GM20000 (cell line): ENCODE measurements at regions not wholly inside any gene's neighbourhood (a gene's known extent, or its start where the extent isn't known, plus 50 kb on each side); places are given as distances from the start of the nearest gene placed in this dataset.
"Not testable (repeated sequence)": the region's sequence is repeated elsewhere in the genome, so short reads cannot be mapped to it uniquely, and the experiment has no call there.

Experiments
- DNase-seq: peaks from one replicate; pipeline ENCODE4 v3.0.0; 2012; ENCODE audit warnings: low spot score
- TF ChIP-seq, protein P1 (sequence below): IDR thresholded peaks from 2 replicates; pipeline ENCODE4 v1.5.1; 2012; ENCODE audit warnings: mild to moderate bottlenecking, control low read depth; ENCODE audit errors: extremely low read depth, missing control alignments

- DNase-seq: no peak
- TF ChIP-seq, protein P1, sequence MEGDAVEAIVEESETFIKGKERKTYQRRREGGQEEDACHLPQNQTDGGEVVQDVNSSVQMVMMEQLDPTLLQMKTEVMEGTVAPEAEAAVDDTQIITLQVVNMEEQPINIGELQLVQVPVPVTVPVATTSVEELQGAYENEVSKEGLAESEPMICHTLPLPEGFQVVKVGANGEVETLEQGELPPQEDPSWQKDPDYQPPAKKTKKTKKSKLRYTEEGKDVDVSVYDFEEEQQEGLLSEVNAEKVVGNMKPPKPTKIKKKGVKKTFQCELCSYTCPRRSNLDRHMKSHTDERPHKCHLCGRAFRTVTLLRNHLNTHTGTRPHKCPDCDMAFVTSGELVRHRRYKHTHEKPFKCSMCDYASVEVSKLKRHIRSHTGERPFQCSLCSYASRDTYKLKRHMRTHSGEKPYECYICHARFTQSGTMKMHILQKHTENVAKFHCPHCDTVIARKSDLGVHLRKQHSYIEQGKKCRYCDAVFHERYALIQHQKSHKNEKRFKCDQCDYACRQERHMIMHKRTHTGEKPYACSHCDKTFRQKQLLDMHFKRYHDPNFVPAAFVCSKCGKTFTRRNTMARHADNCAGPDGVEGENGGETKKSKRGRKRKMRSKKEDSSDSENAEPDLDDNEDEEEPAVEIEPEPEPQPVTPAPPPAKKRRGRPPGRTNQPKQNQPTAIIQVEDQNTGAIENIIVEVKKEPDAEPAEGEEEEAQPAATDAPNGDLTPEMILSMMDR: no peak
These were observed 504.5 kb upstream of the ITGA1 start for GRCh38 chr5:52283221-52283620.

DNA sequence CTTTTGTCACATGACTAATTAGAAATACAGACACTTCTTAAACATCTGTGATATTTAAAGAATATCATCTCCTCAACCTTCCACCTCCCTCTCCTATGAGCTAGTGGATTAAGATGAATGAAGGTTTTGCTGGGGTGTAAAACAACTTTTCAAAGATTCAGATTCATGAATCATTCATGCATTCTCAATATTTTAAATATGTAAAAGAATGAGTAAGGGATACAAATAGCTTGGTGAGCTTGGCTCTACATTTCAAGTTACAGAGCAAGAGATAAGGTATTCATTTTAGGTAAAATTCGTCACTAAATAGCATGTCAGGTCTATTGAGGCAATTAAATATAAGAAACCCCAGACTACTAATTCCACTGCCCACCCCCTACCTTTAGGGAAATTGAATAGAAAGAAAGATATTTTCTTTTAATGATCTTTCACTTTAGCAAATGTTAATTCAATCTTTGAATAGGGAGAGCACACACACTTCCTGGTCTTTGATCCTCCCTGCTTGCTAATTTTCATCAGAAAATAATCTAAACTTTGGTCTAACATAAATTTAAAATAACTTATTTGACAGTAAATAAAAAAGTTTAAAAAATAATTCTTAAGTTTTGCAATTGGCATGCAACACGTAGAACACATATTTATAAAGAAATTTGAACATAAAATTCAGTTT lies 486.9 kb upstream of the ITGA1 start:
- TF ChIP-seq, protein P1: no peak
- DNase-seq: no peak

- DNase-seq: not testable (repeated sequence)
These were observed 482.9 kb upstream of the ITGA1 start for GRCh38 chr5:52304816-52305215.

DNA sequence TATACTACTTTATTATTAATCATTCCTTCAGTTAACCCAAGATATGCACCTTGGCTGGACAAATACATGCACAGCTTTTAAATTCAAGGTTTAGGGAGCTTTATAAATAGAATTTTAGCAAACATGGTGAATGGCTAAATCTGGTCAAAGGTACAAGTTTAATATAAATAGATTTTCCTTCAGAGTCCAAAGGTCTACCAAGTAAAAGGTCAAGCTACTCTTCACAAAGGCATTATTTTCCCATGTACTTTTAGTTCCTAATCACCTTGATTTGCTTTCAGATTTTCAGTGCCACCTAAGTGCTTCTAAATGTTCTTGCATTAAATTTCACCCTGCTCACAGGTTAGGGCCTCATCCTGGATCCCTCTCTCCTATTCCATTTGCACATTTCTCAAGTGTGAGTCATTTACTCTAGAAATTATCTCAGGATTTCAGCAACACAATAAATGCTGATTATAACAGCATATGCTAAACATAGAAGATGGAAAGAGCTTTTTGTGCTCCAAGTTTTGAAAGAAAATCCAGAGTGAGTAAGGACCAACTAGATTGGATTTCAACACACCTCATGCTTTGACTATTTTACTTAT lies 459.4 kb upstream of the ITGA1 start:
- TF ChIP-seq, protein P1: no peak
- DNase-seq: no peak

DNA sequence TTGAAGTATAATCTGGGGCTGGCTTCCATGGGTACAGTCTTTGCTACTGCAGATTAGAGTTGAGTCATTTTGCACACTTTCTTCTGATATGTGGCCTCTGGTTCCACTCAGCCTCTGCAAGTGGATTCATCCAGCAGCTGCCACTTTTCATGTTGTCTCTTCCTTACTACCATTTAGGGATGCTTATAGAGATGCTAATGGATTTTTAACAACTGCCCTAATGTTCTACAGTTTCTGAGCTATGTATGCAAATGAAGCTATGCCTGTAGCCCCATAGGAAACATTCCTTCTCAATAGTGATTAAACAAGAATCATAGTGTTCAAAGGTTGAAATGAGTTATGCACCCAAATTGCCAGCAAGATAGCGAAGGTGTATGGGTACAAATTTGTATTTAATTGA lies 456.0 kb upstream of the ITGA1 start:
- DNase-seq: no peak
- TF ChIP-seq, protein P1: no peak

DNA sequence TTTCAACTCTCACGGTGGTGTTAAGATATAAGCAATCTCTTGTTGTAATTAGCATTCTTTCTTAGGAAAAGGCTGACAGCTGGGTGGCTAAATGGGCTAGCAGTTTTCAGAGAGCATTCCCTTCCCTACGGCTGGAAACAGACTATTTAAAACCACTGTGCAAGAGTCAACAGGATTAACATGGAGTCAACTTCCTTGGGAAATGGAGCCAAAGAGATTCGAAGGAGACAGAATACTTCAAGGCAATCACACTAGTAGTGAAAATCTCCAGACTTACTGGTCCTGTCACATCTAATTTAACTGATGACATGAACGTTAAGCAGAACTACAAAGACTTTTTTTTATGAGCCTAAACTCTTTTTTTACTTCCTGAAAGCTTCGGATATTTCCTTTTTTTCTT lies 453.3 kb upstream of the ITGA1 start:
- DNase-seq: no peak
- TF ChIP-seq, protein P1: no peak

GRCh38 chr5:52339285-52339684 lies 448.4 kb upstream of the ITGA1 start:
- no peak for DNase-seq
- TF ChIP-seq, protein P1: no peak

GRCh38 chr5:52342361-52342760 lies 445.4 kb upstream of the ITGA1 start:
- TF ChIP-seq, protein P1: no peak
- no peak for DNase-seq
